ENCODE measurements at regions not wholly inside any gene's neighbourhood (a gene's known extent, or its start where the extent isn't known, plus 50 kb on each side); places are given as distances from the start of the nearest gene placed in this dataset.
"Not testable (repeated sequence)": the region's sequence is repeated elsewhere in the genome, so short reads cannot be mapped to it uniquely, and the experiment has no call there.

- no peak for DNase-seq
These were observed 50.2 kb upstream of the FAM174B start for GRCh38 chr15:92705764-92706163.

GRCh38 chr15:92706201-92706600, 50.6 kb upstream of the FAM174B start:
- no peak for DNase-seq

GRCh38 chr15:92707880-92708551, 52.4 kb upstream of the FAM174B start:
- no peak for DNase-seq

- DNase-seq, result no peak
These were observed 53.1 kb upstream of the FAM174B start for GRCh38 chr15:92708635-92709034.

- no peak for DNase-seq
These were observed 53.7 kb upstream of the FAM174B start for GRCh38 chr15:92709110-92709790.

GRCh38 chr15:92711457-92711831, 55.9 kb upstream of the FAM174B start:
- DNase-seq, result no peak

GRCh38 chr15:92714077-92714476, 58.5 kb upstream of the FAM174B start:
- DNase-seq, result no peak

GRCh38 chr15:92714477-92715401, 59.2 kb upstream of the FAM174B start:
- DNase-seq, result peak; percentile 76

GRCh38 chr15:92715758-92716157, 60.2 kb upstream of the FAM174B start:
- DNase-seq, result no peak

GRCh38 chr15:92719021-92719420, 63.4 kb upstream of the FAM174B start:
- no peak for DNase-seq

GRCh38 chr15:92724144-92724543, 68.6 kb upstream of the FAM174B start:
- DNase-seq, result peak; percentile 4

- no peak for DNase-seq
These were observed 69.6 kb upstream of the FAM174B start for GRCh38 chr15:92725171-92725570.

GRCh38 chr15:92728266-92728665, 72.7 kb upstream of the FAM174B start:
- no peak for DNase-seq

- DNase-seq, result no peak
These were observed 77.7 kb upstream of the FAM174B start for GRCh38 chr15:92733090-92733933.

- peak; percentile 17 for DNase-seq
These were observed 78.5 kb upstream of the FAM174B start for GRCh38 chr15:92733934-92734521.

- DNase-seq, result not testable (repeated sequence)
These were observed 83.7 kb upstream of the FAM174B start for GRCh38 chr15:92739246-92739645.

GRCh38 chr15:92745845-92746271, 90.3 kb upstream of the FAM174B start:
- no peak for DNase-seq

GRCh38 chr15:92747047-92747446, 91.5 kb upstream of the FAM174B start:
- no peak for DNase-seq

GRCh38 chr15:92749216-92749615, 93.6 kb upstream of the FAM174B start:
- DNase-seq, result no peak

- no peak for DNase-seq
These were observed 94.4 kb upstream of the FAM174B start for GRCh38 chr15:92749946-92750345.

- no peak for DNase-seq
These were observed 96.0 kb upstream of the FAM174B start for GRCh38 chr15:92751528-92751927.

GRCh38 chr15:92753591-92753990, 98.0 kb upstream of the FAM174B start:
- no peak for DNase-seq
